Panc1 (cell line): ENCODE measurements at regions not wholly inside any gene's neighbourhood (a gene's known extent, or its start where the extent isn't known, plus 50 kb on each side); places are given as distances from the start of the nearest gene placed in this dataset.

Experiments used
- CTCF ChIP-seq: fragments of 450-650 bp; IDR thresholded peaks from 2 replicates; pipeline ENCODE4 v1.5.1; 2017; ENCODE audit warnings: mild to moderate bottlenecking
- POLR2AphosphoS5 ChIP-seq: IDR thresholded peaks from 2 replicates; pipeline ENCODE4 v1.6.1; 2012; ENCODE audit warnings: mild to moderate bottlenecking, low read depth, low read length, moderate library complexity
- REST ChIP-seq, 2 experiments: IDR thresholded peaks; 2 replicates each; pipeline ENCODE4 v1.6.1; 2011 to 2012; ENCODE audit warnings: low read depth in 2 of 2, control low read depth in 1 of 2, low read length in 1 of 2, mild to moderate bottlenecking in 1 of 2, moderate library complexity in 1 of 2; ENCODE audit not compliant: insufficient read depth in 1 of 2
- SIN3A ChIP-seq: IDR thresholded peaks from 2 replicates; pipeline ENCODE4 v1.6.1; 2012; ENCODE audit warnings: low read depth, mild to moderate bottlenecking, low read length, moderate library complexity, borderline replicate concordance; ENCODE audit not compliant: insufficient read depth

GRCh38 chr6:126147291-126147815 is 161.0 kb downstream of the TRMT11 start:
- TF ChIP-seq CTCF (no peak), REST (IDR thresholded peaks at IDR 0.05; ENCODE audit: insufficient read depth in 1 of 2, low read depth in 2 of 2, low read length in 1 of 2) (no peak), POLR2AphosphoS5 (no peak), SIN3A (no peak)
